GM12873 (cell line): ENCODE measurements at regions not wholly inside any gene's neighbourhood (a gene's known extent, or its start where the extent isn't known, plus 50 kb on each side); places are given as distances from the start of the nearest gene placed in this dataset.

ENCODE experiments used
- TF ChIP-seq, protein P1 (sequence below): IDR thresholded peaks from 2 replicates; pipeline ENCODE4 v1.5.1; 2012; ENCODE audit warnings: low read depth, mild to moderate bottlenecking, moderate library complexity, low read length, control low read depth; ENCODE audit not compliant: insufficient read depth; ENCODE audit errors: missing control alignments

DNA sequence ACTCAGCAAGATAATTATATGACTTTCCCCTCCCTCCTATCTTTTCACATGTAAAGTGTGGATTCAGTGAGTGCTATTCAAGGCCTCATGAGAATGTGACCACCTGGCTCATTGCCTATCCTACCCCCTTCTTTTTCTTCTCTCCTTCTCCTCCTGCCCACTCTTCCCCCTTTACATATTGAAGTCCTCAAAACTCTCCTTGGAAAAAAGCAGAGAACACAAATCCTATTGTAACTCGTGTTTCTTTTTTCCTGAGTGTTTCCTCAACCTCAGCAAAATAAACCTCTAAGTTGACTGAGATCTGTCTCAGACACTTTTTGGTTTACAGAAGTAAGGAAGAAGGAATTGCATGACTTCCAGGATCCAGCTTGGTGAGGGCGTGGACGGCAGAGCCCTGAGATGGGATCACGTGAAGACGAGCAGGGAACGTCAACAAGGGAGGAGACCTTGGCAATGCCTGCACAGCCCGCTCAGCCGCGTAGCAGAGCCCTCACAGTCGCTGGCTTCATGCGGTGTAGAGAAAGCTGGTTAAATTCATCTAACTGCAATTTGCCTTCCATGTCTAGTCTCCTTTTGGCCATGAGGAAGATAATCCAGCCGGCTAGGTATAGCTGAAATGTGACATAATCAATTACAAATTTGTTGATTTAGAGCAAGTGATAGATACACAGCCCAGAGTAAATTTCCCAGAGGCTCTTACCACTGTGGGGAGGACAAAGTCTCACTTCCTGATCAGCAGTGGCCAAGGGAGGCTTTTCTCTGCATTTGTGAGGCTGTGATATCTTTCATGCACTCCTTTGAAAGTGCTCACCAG is 75.7 kb downstream of the LYZL2 start:
- TF ChIP-seq, protein P1, sequence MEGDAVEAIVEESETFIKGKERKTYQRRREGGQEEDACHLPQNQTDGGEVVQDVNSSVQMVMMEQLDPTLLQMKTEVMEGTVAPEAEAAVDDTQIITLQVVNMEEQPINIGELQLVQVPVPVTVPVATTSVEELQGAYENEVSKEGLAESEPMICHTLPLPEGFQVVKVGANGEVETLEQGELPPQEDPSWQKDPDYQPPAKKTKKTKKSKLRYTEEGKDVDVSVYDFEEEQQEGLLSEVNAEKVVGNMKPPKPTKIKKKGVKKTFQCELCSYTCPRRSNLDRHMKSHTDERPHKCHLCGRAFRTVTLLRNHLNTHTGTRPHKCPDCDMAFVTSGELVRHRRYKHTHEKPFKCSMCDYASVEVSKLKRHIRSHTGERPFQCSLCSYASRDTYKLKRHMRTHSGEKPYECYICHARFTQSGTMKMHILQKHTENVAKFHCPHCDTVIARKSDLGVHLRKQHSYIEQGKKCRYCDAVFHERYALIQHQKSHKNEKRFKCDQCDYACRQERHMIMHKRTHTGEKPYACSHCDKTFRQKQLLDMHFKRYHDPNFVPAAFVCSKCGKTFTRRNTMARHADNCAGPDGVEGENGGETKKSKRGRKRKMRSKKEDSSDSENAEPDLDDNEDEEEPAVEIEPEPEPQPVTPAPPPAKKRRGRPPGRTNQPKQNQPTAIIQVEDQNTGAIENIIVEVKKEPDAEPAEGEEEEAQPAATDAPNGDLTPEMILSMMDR: no peak

DNA sequence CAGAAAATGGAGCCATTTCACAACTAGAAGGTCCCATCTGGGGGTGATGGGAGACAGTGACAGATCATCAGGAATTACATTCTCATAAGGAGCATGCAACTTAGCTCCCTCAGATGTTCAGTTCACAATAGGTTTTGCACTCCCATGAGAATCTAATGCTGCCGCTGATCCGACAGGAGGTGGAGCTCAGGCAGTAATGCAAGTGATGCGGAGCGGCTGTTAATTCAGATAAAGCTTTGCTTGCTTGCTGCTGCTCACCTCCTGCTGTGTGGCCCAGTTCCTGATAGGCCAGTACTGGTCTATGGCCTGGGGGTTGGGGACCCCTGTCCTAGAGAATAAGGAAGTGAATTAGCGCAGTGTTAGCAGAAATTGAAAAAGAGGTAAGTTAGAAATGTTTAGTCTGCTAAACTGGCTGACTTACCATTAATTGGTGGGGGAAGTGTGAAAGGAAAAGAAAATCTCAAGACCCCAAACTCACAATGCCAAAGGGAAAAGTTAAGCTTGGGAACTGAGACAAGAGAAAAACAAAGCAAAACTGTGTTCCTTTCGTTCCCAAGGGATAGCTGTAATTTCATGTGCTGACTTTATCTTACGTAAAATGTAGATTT is 76.4 kb downstream of the LYZL2 start:
- TF ChIP-seq, protein P1: no peak

DNA sequence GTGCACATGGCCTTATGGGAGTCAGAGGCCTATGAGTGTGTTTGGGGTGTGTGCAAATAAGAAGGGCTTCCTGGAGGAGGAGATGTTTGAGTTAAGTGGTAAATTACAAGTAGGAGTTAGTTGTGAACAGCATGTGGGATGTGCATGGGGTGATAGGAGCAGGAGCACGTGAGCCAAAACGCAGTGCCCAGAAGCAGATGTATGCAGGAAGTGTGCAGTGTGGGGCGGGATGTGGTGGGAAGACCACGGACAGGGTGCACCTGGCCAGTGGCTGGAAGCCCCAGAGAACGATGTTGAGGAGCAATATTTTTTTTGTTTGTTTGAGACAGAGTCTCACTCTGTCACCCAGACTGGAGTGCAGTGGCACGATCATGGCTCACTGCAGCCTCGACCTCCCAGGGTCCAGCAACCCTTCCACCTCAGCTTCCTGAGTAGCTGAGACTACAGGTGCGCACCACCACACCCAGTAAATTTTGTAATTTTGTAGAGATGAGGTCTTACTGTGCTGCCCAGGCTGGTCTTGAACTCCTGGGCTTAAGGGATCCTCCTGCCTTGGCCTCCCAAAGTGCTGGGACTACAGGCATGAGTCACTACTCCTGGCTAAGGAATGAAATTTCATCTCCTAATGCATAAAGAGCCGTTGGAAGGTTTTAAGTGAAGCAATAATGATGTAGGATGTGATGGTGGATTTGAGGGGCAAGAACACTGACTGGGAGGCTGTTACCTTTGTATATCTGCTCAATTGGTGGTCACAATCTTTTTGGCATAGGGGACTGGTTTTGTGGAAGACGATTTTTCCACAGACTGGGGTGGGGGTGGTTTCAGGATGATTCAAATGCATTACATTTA is 78.4 kb downstream of the LYZL2 start:
- TF ChIP-seq, protein P1: no peak

DNA sequence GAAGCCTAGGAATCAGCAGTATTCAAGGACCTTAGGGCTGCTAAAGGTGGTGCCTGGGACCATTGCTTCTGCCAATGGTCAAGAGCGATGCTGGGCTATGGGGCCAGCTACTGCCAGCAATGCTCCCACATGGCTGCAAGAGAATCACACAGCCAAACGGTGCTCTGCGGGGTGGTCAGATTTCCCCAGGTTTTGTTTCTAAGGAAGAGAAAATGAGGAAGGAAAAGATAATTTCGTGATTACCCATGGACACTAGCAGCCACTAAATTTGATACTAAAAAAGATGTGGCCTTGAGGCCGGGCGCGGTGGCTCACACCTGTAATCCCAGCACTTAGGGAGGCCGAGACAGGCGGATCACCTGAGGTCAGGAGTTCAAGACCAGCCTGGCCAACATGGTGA is 83.0 kb downstream of the LYZL2 start:
- TF ChIP-seq, protein P1: no peak

DNA sequence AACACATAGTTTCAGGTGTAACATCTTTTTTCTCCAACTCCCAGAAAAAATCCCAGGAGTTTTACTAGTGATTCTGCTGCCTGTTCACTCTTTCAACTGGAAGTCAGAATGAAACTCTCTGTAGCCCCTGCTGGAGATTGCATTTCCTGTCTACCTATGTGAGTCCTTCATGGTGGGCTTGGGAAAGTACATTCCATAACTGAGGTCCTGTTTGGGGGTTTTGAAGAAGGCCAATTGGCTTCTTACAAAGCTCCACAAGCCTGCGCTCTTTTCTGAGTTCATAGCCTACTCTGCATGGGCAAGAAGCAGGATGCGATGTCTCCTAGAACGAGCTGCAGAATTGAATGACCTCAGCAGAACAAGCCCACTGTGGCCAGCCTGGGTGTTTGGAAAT is 86.7 kb downstream of the LYZL2 start:
- TF ChIP-seq, protein P1: no peak

DNA sequence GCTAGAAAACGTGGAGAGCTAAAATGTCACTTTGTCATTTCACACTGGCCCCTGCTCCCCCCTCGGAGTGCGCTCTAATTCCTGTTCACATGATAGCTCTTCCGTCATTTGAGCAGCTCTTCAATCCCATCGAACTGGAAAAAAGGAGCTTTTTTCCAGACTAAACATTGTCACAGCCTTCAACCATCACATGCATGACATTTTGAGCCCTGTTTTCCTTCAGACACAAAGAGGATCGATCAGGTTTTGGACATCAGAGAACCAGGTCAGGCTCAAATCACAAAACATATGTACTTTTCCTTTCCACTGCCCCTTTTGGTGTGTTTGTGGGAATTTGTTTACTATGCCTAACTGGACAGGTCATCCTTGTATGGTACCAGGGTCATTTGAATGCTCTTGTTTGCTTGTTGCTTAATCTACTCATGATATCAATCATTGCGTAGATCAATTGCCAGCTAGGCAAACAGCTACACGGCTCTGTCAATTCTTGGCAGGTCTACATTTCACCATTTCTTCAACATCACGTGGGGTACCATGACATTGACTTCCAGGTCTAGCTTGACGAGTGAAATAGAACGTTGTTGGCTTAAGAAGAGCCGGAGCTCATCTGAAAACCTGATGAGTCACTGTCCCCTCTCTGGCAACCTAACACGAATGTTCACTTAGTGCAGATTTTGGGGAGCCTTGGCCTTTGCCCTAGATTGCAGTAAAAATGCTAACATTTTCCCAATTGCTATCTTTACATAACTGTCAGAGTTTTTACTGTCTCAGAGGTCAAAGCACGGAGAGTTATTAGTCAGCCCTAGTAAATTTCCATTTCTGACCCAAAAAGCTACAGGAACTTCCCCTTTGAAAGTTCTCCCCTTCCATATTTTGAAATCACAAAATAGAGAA is 87.3 kb downstream of the LYZL2 start:
- TF ChIP-seq, protein P1: no peak
